Occipital lobe (tissue), 1 donor: ENCODE measurements at regions not wholly inside any gene's neighbourhood (a gene's known extent, or its start where the extent isn't known, plus 50 kb on each side); places are given as distances from the start of the nearest gene placed in this dataset.
"Not testable (repeated sequence)": the region's sequence is repeated elsewhere in the genome, so short reads cannot be mapped to it uniquely, and the experiment has no call there.

Experiments
- DNase-seq: peaks from one replicate; lab custom pipeline; 2025; lab: John Stamatoyannopoulos, UW

- DNase-seq = no peak
These were observed 469.6 kb upstream of the MYT1L start for GRCh38 chr2:2800697-2801096.

DNA sequence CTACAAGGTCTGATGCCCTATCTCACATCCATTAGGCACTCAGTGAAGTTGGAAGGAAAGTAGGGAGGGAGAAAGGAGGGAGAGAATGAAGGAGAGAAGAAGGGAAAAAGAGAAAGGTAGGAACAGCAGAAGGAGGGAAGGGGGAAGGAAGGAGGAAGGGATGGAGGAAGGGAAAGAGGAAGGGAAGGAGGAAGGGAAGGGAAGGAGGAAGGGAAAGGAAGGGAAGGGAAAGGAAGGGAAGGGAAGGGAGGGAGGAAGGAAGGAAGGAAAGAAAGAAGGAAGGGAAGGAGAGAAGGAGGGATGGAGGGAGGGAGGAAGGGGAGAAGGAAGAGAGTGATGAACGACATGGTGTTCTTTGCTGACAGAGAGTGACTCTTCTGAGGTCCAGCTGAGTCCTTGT, 468.9 kb upstream of the MYT1L start:
- no peak for DNase-seq

DNA sequence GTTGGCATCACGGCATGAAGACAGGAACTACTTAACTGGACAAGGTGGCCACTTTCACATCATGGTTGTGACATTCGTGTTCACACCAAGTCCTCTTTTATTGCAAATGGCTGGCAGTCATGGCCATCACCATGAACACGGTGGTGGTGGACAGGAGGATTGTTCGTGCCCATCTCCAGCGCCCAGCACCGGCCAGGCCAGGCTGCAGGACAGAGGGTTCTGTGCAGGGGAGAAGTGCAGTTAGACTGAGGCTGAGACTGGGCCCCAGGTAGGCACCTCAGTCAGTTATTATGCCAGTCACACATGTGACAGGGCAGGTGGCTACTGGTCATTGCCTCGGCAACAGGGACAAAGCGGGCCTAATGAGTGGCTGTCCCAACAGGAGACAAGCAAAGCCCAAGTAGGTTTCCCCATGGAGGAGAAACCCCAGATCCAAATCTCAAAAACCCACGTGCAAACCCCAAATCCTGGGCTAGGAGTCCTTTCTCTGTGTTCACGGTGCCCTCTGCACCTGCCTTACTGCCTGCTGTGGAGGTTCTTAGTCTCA, 468.1 kb upstream of the MYT1L start:
- no peak for DNase-seq

DNA sequence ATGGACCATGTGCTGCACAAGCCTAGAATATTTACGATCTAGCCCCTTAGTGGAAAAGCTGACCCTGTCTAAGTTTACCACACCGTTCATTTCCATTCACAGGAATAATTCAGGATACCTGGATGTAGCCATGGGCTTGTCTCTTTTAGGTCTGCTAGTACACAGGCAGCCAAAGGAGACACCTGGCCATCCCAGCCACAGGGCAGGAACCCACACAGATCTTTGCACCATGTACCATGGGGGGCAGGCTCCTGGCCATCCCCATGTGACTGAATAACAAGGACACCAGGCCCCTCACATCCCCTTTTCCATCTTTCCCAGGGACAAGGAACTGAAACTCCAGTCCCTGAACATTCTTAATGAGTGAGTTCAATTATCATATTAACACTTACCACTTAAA, 467.3 kb upstream of the MYT1L start:
- DNase-seq = no peak

GRCh38 chr2:2797797-2798196, 466.7 kb upstream of the MYT1L start:
- DNase-seq = no peak

DNA sequence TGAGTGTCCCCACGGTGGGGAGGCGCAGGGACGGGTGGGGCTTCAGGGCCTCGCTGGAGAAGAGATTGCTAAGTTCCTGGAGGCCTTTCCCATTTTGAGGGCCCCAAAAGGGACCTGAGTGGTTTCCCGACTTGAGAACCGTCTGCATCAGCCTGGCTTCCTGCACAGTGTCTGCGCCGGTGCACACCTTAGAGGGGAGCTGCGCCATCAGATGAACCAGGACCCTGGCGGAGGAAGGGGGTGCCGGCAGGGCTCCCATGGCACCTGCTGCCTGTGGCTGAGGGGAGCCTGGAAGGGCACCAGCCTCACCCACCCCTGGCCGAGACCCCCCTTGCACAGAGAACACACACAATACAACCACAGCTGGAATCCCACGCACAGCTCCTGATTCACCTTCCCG, 465.1 kb upstream of the MYT1L start:
- DNase-seq = no peak

DNA sequence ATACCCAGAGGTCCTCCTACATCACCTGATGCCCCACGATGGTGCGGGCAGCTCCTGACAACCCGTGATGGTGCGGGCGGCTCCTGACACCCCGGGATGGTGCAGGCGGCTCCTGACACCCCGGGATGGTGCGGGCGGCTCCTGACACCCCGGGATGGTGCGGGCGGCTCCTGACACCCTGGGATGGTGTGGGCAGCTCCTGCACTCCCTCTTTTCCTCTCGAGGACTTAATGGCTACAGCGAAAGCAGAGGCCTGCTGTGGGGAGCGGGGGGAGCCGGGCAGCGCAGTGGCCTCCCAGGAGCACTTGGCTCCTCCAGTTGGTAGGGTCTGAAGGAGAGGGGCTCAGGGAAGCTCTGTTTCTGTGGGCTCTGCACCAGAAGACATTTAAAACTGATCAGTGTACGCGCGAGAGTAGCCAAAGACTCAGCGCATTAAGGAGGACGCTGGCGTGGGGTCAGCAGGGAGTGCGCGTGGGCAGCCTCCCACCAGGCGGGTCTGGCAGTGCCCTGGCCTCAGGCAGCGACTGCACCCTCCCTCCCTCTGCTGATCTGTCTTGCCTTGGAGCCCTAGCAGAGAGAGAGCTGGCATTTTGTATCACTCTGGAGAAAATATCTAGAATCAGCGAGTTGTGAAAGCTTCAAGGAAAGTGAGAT, 464.5 kb upstream of the MYT1L start:
- DNase-seq = no peak

GRCh38 chr2:2793925-2794560, 463.0 kb upstream of the MYT1L start:
- DNase-seq = no peak

GRCh38 chr2:2793514-2793913, 462.4 kb upstream of the MYT1L start:
- no peak for DNase-seq

- no peak for DNase-seq
These were observed 460.5 kb upstream of the MYT1L start for GRCh38 chr2:2791606-2792005.

- no peak for DNase-seq
These were observed 460.0 kb upstream of the MYT1L start for GRCh38 chr2:2791031-2791430.

DNA sequence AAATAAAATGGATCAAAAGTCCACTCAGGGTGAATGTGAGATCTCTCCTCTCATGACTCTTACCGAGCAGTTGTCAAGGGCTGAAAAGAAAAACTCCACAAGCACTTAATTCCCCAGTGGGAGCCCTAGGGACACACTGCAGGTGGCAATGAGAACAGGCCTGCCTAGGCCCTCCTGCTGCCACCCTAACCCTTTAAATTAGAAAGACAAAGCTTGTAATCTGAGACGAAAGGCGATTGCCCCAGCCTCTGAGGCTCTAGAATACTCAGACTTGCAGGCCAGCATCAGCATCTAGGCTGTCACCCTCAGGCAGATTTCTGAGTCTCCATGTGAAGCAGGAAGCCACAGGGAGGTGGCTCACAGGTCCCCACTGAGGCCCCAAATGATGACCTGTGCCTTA, 457.0 kb upstream of the MYT1L start:
- no peak for DNase-seq

DNA sequence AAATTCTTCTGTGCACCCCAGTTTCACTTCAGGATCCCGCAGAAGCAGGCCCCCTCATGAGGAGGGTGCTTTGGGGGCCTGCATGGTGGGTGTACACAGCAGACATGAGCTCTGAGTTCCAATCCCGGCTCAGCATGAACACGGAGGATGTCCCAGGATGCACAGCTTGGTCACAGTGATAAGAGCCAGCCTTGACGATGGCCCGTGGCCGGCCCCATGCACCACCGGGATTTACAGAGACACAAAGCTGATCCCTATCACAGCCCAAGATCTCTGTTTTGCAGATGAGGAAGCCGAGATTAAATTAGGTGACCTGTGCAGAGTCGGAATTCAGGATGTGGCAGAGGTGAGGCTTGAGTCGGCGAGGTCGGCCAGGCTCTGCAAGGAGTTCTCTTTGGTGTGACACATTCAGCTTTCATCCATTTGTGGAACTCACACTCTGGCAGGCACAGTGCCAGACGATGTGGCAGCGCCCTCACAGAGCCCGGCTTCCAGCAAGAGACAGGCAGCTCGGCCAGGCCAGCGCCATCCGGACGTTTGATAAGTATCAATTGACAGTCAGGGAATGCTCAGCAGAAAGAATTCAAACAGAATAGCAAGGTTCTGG, 456.3 kb upstream of the MYT1L start:
- DNase-seq = no peak

- no peak for DNase-seq
These were observed 450.9 kb upstream of the MYT1L start for GRCh38 chr2:2782007-2782406.

DNA sequence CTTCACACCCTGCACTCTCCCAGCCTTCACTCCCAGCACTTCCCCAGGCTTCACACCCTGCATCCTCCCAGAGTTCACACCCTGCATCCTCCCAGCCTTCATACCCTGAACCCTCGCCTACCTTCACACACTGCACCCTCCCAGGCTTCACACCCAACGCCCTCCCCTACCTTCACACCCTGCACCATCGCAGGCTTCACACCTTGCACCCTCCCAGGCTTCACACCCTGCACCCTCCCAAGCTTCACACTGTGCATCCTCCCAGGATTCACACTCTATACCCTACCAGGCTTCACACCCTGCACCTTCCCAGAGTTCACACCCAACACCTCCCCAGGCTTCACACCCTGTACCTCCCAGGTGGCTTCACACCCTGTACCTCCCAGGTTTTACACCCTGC, 448.7 kb upstream of the MYT1L start:
- DNase-seq = no peak

- DNase-seq = no peak
These were observed 446.8 kb upstream of the MYT1L start for GRCh38 chr2:2777876-2778275.

GRCh38 chr2:2777213-2777612, 446.1 kb upstream of the MYT1L start:
- no peak for DNase-seq

DNA sequence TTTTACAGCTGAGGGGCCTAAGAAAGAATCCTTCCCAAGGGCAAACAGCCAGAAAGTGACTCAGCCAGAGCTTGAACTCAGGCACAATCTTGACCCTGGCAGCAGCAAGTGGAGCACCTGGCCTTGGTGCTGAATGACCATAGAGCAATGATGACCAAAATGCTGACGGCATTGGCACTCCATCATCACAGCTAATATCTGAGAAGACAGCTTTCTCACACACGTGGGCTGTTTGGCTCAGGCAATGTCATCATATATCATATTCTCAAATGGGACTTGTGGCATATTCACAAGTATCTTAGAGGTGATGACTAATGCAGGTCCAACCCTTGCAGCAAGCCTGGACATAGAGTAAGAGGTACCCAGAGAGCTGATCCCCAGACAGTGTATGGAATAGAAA, 443.9 kb upstream of the MYT1L start:
- DNase-seq = no peak

DNA sequence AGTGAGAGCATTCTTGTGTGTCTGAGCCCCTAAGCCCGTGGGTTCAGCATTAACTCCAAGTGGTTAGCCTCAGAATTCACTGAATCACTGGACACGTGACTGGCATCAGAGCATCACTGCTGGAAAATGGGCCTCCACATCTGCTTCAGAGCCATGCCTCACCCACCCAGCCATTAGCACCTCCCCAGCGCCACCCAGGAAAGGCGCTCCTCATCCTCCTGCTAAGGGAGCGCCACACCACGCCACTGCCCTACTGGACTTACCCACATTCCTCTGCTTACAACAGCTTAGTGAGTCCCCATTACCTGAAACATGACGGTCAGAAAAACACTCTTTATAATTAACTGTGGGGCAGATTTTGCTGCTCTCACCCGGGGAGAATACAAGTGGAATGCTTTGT, 442.6 kb upstream of the MYT1L start:
- no peak for DNase-seq

DNA sequence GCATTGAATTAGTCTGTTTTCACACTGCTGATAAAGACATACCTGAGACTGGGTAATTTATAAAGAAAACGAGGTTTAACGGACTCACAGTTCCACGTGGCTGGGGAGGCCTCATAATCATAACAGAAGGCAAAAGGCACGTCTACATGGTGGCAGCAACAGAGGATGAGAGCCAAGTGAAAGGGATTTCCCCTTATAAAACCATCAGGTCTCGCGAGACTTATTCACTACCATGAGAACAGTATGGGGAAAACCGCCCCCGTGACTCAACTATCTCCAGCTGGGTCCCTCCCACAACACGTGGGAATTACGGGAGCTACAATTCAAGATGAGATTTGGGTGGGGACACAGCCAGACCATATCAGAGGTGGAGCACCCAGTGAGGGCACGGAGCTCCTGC, 442.0 kb upstream of the MYT1L start:
- DNase-seq = not testable (repeated sequence)

DNA sequence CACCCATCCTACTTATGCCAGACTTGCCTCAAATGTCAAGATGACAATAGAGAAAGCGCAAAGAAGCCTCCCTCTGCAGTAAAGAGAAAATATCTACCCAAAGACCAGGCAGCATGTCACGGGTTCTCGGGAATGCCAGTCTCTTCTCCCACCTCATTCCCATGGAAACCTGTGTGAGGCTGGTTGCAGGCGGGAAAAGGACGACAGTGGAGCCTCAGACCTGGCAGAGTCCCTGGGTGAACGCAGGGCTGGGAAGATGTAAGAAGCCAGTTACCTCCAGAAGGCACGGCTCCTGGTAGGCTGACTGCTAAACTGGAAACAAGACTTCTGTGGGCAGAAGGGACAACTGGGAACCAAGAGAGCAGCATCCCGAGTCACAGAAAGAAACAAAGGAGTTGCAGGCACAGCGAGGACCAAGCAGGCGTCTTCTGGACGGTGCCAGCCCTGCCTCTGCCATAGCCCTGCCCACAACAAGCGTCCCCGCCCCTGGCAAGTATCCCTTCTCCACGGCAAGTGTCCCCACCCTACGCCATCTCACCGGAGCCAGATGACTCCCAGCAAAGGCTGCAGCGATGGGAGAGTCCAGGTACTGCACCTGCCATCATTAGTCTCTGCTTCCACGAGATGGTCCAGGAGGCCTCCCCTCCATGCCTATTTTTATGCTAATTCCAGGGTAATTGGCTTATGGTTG, 440.8 kb upstream of the MYT1L start:
- no peak for DNase-seq
